Colonic mucosa (tissue), 4 donors: ENCODE measurements at regions not wholly inside any gene's neighbourhood (a gene's known extent, or its start where the extent isn't known, plus 50 kb on each side); places are given as distances from the start of the nearest gene placed in this dataset.
A peak's percentile ranks its signal among the peaks of the same experiment; 100 is the strongest.

Source experiments
- DNase-seq: peaks from one replicate; pipeline ENCODE4 v3.0.0-alpha.2; 2020
- H3K27ac ChIP-seq: fragments of 200-600 bp; one replicate; pipeline ENCODE4 v1.8.0; 2021
- H3K27me3 ChIP-seq: fragments of 200-600 bp; one replicate; pipeline ENCODE4 v1.8.0; 2021
- H3K36me3 ChIP-seq: fragments of 200-600 bp; one replicate; pipeline ENCODE4 v1.8.0; 2021
- H3K4me1 ChIP-seq: fragments of 200-600 bp; one replicate; pipeline ENCODE4 v1.8.0; 2021; ENCODE audit warnings: mild to moderate bottlenecking
- H3K4me3 ChIP-seq: fragments of 200-600 bp; one replicate; pipeline ENCODE4 v1.8.0; 2021
- H3K9ac ChIP-seq, 2 donors: one replicate each; pipeline ENCODE4 v1.7.0; 2013; ENCODE audit warnings: control low read depth in 2 of 2, low read depth in 2 of 2, low read length in 2 of 2
- H3K9me3 ChIP-seq: fragments of 200-600 bp; one replicate; pipeline ENCODE4 v1.8.0; 2021
- intact Hi-C: fragments of 100-400 bp; cut with DNase I; formaldehyde crosslinking; loops from one replicate; pipeline ENCODE4 v1.14.1; 2022
- TF ChIP-seq, protein P1 (sequence below): fragments of 200-600 bp; IDR thresholded peaks from one replicate; pipeline ENCODE4 v1.8.0; 2022; ENCODE audit warnings: antibody characterized with exemption, mild to moderate bottlenecking
- donor health status: healthy.
- donor health status: DM: no; HTN: no; CAD: no.
- donor health status: DM: no; HTN: no; CAD: no.

DNA sequence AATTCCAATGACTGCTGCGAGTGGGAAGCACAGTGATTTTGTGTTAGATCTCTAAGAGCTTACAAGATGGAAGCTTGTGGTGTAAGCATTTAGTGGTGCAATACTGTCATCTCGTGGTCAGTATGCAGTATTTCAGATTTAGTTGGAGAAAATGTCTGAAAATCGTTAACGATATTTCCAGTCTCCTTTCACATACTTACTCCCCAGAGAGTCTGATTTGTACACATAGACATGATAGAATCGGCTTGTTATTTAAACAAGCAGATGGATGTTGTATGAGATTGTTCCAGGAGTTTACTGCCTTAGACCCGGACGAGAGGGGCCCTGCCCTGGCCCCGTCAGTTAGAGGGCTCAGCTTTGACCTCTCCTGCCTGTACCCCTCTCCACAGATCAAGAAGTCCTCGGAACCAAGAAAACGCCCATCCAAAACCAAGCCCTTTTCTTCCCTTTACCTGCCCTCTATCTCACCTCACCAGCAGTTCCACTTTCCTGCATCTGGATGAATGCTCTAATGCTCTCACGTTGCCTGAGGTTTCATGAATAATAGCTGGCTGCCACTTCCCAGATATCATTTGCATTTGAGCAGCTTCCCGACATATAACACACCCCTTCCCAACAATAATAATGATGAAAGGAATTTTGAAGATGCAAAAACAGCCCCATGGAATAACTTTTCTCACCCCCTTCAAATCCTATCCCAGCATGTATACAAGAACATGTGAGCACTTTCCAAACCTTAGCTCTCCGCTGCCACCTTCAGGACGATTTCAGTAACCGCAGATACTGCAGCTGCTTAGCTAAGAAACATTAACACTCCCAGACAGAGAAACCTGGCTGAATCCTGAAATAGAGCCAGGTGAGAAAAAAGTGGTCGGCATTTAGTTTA, 247.3 kb downstream of the LTN1 start:
- no peaks in the 10 kb centered on the region for H3K9me3 ChIP-seq
- H3K36me3 ChIP-seq, result no peaks in the 10 kb centered on the region
- H3K4me1 ChIP-seq, result no peaks in the 10 kb centered on the region
- H3K27ac ChIP-seq, result peak overlapping the region; percentile 47
- H3K4me3 ChIP-seq, result peak overlapping the region; percentile 47
- peak overlapping the region in 1 of 2 donors; percentile 72 for H3K9ac ChIP-seq
- intact Hi-C loops, result loop anchor here (5.0 to 10.0 kb wide), 2 partner anchors 199 to 1898 kb away; partner anchors contain the start of gene ADAMTS1
- H3K27me3 ChIP-seq, result no peaks in the 10 kb centered on the region
- TF ChIP-seq, protein P1, sequence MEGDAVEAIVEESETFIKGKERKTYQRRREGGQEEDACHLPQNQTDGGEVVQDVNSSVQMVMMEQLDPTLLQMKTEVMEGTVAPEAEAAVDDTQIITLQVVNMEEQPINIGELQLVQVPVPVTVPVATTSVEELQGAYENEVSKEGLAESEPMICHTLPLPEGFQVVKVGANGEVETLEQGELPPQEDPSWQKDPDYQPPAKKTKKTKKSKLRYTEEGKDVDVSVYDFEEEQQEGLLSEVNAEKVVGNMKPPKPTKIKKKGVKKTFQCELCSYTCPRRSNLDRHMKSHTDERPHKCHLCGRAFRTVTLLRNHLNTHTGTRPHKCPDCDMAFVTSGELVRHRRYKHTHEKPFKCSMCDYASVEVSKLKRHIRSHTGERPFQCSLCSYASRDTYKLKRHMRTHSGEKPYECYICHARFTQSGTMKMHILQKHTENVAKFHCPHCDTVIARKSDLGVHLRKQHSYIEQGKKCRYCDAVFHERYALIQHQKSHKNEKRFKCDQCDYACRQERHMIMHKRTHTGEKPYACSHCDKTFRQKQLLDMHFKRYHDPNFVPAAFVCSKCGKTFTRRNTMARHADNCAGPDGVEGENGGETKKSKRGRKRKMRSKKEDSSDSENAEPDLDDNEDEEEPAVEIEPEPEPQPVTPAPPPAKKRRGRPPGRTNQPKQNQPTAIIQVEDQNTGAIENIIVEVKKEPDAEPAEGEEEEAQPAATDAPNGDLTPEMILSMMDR, result peak; percentile 81
- peak; percentile 79 for DNase-seq

DNA sequence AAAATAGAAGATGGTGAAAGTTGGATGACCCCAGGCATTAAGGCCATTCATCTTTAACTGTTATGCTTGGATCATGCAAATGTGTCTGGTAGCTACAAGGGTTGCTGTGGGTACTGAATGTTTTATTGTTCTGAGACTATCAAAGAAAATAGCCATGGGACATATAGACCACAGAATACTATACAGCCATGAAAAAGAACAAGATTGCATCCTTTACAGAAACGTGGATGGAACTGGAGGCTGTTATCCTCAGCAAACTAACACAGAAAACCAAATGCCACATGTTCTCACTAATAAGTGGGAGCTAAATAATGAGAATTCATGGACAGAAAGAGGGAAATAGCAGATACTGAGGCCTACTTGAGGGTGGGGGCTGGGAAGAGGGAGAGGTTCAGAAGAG, 249.0 kb downstream of the LTN1 start:
- H3K27me3 ChIP-seq, result no peaks in the 10 kb centered on the region
- intact Hi-C loops, result loop anchor here (5.0 to 10.0 kb wide), 2 partner anchors 201 to 226 kb away; no protein-coding TSS in a partner anchor
- H3K36me3 ChIP-seq, result no peaks in the 10 kb centered on the region
- no peaks in the 10 kb centered on the region for H3K4me1 ChIP-seq
- TF ChIP-seq, protein P1, result no peak
- no peaks in the 10 kb centered on the region for H3K9me3 ChIP-seq
- no peak overlapping the region for H3K4me3 ChIP-seq
- no peak overlapping the region for H3K9ac ChIP-seq
- no peak for DNase-seq
- no peak overlapping the region for H3K27ac ChIP-seq

DNA sequence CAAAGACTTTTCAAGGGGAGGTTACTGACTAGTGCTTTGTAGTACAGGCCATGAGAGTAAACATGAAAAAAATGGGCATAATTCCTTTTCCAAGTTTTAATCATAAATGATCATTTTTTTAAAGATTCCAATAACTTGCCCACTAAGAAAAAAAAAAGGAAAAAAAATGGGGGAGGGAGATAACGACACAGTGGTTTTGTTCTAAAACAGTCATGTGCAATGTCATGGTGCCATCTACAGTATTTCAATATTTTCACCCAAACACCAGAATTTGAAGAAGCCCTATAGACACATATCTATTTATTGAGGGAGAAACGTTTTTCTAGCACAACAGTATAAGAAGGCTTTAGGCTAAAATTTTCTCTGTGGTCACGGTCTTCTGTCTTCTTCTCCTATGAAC, 250.2 kb downstream of the LTN1 start:
- TF ChIP-seq, protein P1, result no peak
- Histone ChIP-seq H3K27ac (no peak overlapping the region), H3K9ac (no peak overlapping the region), H3K4me1 (no peaks in the 10 kb centered on the region), H3K36me3 (no peaks in the 10 kb centered on the region), H3K4me3 (no peak overlapping the region), H3K9me3 (no peaks in the 10 kb centered on the region), H3K27me3 (no peaks in the 10 kb centered on the region)
- intact Hi-C loops, result loop anchor here (5.0 to 10.0 kb wide), 2 partner anchors 202 to 225 kb away; no protein-coding TSS in a partner anchor
- DNase-seq, result no peak

DNA sequence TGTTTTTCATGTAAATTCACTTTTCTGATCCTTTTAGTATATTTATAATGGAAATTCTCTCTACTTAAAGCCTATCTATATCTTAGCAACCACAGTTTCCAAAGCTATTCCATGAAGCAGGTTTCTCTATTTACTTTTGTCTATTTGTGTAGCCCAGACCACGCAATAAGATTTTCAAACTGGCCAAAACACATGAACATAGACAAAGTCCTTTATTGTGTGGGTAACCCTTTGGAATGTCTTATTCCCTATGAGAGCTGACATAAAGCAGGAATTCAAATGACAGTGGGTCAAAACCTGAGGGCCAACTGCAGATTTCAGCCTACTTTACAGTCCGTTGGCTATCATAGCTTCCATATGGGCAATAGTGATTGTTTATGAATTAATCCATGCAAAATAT, 252.6 kb downstream of the LTN1 start:
- Histone ChIP-seq H3K4me3 (no peak overlapping the region), H3K9ac (no peak overlapping the region), H3K27me3 (no peaks in the 10 kb centered on the region), H3K4me1 (no peaks in the 10 kb centered on the region), H3K9me3 (no peaks in the 10 kb centered on the region), H3K27ac (no peak overlapping the region), H3K36me3 (no peaks in the 10 kb centered on the region)
- TF ChIP-seq, protein P1, result no peak
- intact Hi-C loops, result loop anchor here (5.0 to 10.0 kb wide), 2 partner anchors 205 to 223 kb away; no protein-coding TSS in a partner anchor
- no peak for DNase-seq

DNA sequence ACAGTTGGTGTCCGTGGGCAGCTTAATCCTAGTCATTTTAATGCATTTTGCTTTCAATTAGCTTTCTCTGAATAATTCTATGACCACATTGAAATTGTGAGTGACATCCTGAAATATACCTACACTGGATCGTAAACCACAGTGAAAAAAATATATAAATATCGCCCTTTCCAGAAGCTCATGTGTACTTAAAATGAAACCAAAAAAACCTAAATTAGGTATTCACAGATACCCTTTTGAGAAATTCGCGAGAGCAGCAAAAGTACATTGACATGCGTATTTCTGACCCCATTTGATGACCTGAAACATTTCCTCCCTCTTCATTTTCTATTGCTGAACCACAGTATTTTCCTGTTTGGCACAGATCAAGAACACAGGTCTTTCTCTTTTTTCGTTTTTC, 253.8 kb downstream of the LTN1 start:
- Histone ChIP-seq H3K4me3 (no peak overlapping the region), H3K9me3 (no peaks in the 10 kb centered on the region), H3K27ac (no peak overlapping the region), H3K27me3 (no peaks in the 10 kb centered on the region), H3K9ac (no peak overlapping the region), H3K4me1 (no peaks in the 10 kb centered on the region), H3K36me3 (no peaks in the 10 kb centered on the region)
- DNase-seq, result no peak
- TF ChIP-seq, protein P1, result no peak
- intact Hi-C loops, result no loop called here
